Activated CD4-positive, alpha-beta memory T cell treated with anti-CD3 and anti-CD28 coated beads for 36 hours (primary cell): ENCODE measurements at regions not wholly inside any gene's neighbourhood (a gene's known extent, or its start where the extent isn't known, plus 50 kb on each side); places are given as distances from the start of the nearest gene placed in this dataset.
"Not testable (repeated sequence)": the region's sequence is repeated elsewhere in the genome, so short reads cannot be mapped to it uniquely, and the experiment has no call there.

Experiments used
- CTCF ChIA-PET: fragments of 350-600 bp; sonication (Branson Sonifier 250); formaldehyde crosslinking; loops from one replicate; lab custom pipeline; 2021; ENCODE audit warnings: antibody characterized with exemption, inconsistent platforms; lab: Charles Lee
- POLR2A ChIA-PET: fragments of 350-600 bp; sonication (Branson Sonifier 250); formaldehyde crosslinking; loops from one replicate; lab custom pipeline; 2021; ENCODE audit warnings: antibody characterized with exemption; lab: Charles Lee
- DNase-seq: peaks from one replicate; pipeline ENCODE4 v3.0.0-alpha.2; 2020
- H3K27ac Mint-ChIP-seq: one replicate; pipeline ENCODE4 v1.8.0; 2021; ENCODE audit warnings: mixed read lengths
- H3K27me3 Mint-ChIP-seq: one replicate; pipeline ENCODE4 v1.8.0; 2021; ENCODE audit warnings: mixed read lengths
- H3K36me3 Mint-ChIP-seq: one replicate; pipeline ENCODE4 v1.8.0; 2021; ENCODE audit warnings: mixed read lengths
- H3K4me1 Mint-ChIP-seq: one replicate; pipeline ENCODE4 v1.8.0; 2021; ENCODE audit warnings: low read depth, mixed read lengths
- H3K4me3 Mint-ChIP-seq: one replicate; pipeline ENCODE4 v1.8.0; 2021; ENCODE audit warnings: mild to moderate bottlenecking, mixed read lengths
- H3K9me3 Mint-ChIP-seq: one replicate; pipeline ENCODE4 v1.8.0; 2021; ENCODE audit warnings: mixed read lengths
- intact Hi-C: fragments of 100-400 bp; cut with micrococcal nuclease; formaldehyde crosslinking; loops from one replicate; pipeline ENCODE4 v1.15.1; 2023

- no peaks in the 10 kb centered on the region for H3K36me3 Mint-ChIP-seq
- no peaks in the 10 kb centered on the region for H3K27me3 Mint-ChIP-seq
- no peak overlapping the region for H3K4me3 Mint-ChIP-seq
- no peak overlapping the region for H3K27ac Mint-ChIP-seq
- ChIA-PET POLR2A (no interaction called here), CTCF (no interaction called here)
- intact Hi-C loops, result no loop called here
- no peak for DNase-seq
- no peaks in the 10 kb centered on the region for H3K9me3 Mint-ChIP-seq
- H3K4me1 Mint-ChIP-seq, result no peaks in the 10 kb centered on the region
These were observed 406.4 kb downstream of the METTL4 start for GRCh38 chr18:2164644-2165550.

- POLR2A ChIA-PET, H3K36me3 Mint-ChIP-seq, H3K9me3 Mint-ChIP-seq, DNase-seq, H3K4me1 Mint-ChIP-seq, H3K27me3 Mint-ChIP-seq, intact Hi-C loops, H3K27ac Mint-ChIP-seq, CTCF ChIA-PET, H3K4me3 Mint-ChIP-seq: not testable (repeated sequence)
These were observed 404.4 kb downstream of the METTL4 start for GRCh38 chr18:2166876-2167275.

- Mint-ChIP-seq H3K27ac (no peak overlapping the region), H3K9me3 (no peaks in the 10 kb centered on the region), H3K4me3 (no peak overlapping the region), H3K4me1 (no peaks in the 10 kb centered on the region), H3K27me3 (peaks cover under 1% of the 10 kb centered on the region), H3K36me3 (no peaks in the 10 kb centered on the region)
- ChIA-PET POLR2A (no interaction called here), CTCF (no interaction called here)
- intact Hi-C loops, result no loop called here
- no peak for DNase-seq
These were observed 403.3 kb downstream of the METTL4 start for GRCh38 chr18:2168022-2168421.

- H3K4me1 Mint-ChIP-seq, result no peaks in the 10 kb centered on the region
- ChIA-PET CTCF (no interaction called here), POLR2A (no interaction called here)
- H3K27ac Mint-ChIP-seq, result no peak overlapping the region
- DNase-seq, result no peak
- H3K9me3 Mint-ChIP-seq, result no peaks in the 10 kb centered on the region
- H3K4me3 Mint-ChIP-seq, result no peak overlapping the region
- H3K36me3 Mint-ChIP-seq, result no peaks in the 10 kb centered on the region
- H3K27me3 Mint-ChIP-seq, result peaks cover 3% of the 10 kb centered on the region
- intact Hi-C loops, result no loop called here
These were observed 401.6 kb downstream of the METTL4 start for GRCh38 chr18:2169656-2170055.

- no peaks in the 10 kb centered on the region for H3K9me3 Mint-ChIP-seq
- no peak overlapping the region for H3K4me3 Mint-ChIP-seq
- peaks cover 3% of the 10 kb centered on the region for H3K27me3 Mint-ChIP-seq
- ChIA-PET CTCF (no interaction called here), POLR2A (no interaction called here)
- H3K36me3 Mint-ChIP-seq, result no peaks in the 10 kb centered on the region
- H3K27ac Mint-ChIP-seq, result no peak overlapping the region
- intact Hi-C loops, result no loop called here
- no peak for DNase-seq
- H3K4me1 Mint-ChIP-seq, result no peaks in the 10 kb centered on the region
These were observed 399.3 kb downstream of the METTL4 start for GRCh38 chr18:2171840-2172625.

- no peak for DNase-seq
- ChIA-PET POLR2A (no interaction called here), CTCF (no interaction called here)
- Mint-ChIP-seq H3K4me1 (no peaks in the 10 kb centered on the region), H3K36me3 (no peaks in the 10 kb centered on the region), H3K27ac (no peak overlapping the region), H3K9me3 (no peaks in the 10 kb centered on the region), H3K4me3 (no peak overlapping the region), H3K27me3 (peaks cover 3% of the 10 kb centered on the region)
- intact Hi-C loops, result no loop called here
These were observed 398.4 kb downstream of the METTL4 start for GRCh38 chr18:2172881-2173280.

- Mint-ChIP-seq H3K9me3 (no peaks in the 10 kb centered on the region), H3K4me3 (no peak overlapping the region), H3K27me3 (peaks cover 3% of the 10 kb centered on the region), H3K27ac (no peak overlapping the region), H3K36me3 (no peaks in the 10 kb centered on the region), H3K4me1 (no peaks in the 10 kb centered on the region)
- no peak for DNase-seq
- intact Hi-C loops, result no loop called here
- ChIA-PET CTCF (no interaction called here), POLR2A (no interaction called here)
These were observed 397.8 kb downstream of the METTL4 start for GRCh38 chr18:2173486-2173885.

GRCh38 chr18:2178036-2178435 is 393.3 kb downstream of the METTL4 start:
- ChIA-PET POLR2A (no interaction called here), CTCF (no interaction called here)
- Mint-ChIP-seq H3K4me1 (no peaks in the 10 kb centered on the region), H3K36me3 (no peaks in the 10 kb centered on the region), H3K27me3 (peaks cover 4% of the 10 kb centered on the region), H3K27ac (no peak overlapping the region), H3K4me3 (no peak overlapping the region), H3K9me3 (no peaks in the 10 kb centered on the region)
- intact Hi-C loops, result no loop called here
- DNase-seq, result no peak

GRCh38 chr18:2179498-2180183 is 391.7 kb downstream of the METTL4 start:
- no peaks in the 10 kb centered on the region for H3K9me3 Mint-ChIP-seq
- CTCF ChIA-PET, result no interaction called here
- POLR2A ChIA-PET, result no interaction called here

GRCh38 chr18:2180586-2180985 is 390.7 kb downstream of the METTL4 start:
- CTCF ChIA-PET, result no interaction called here
- peaks cover 3% of the 10 kb centered on the region for H3K27me3 Mint-ChIP-seq
- no peaks in the 10 kb centered on the region for H3K36me3 Mint-ChIP-seq
- no peak for DNase-seq
- no peaks in the 10 kb centered on the region for H3K9me3 Mint-ChIP-seq
- POLR2A ChIA-PET, result no interaction called here
- no peak overlapping the region for H3K4me3 Mint-ChIP-seq
- intact Hi-C loops, result no loop called here
- H3K27ac Mint-ChIP-seq, result no peak overlapping the region
- no peaks in the 10 kb centered on the region for H3K4me1 Mint-ChIP-seq

More at GRCh38 chr18:2179498-2180183, 391.7 kb downstream of the METTL4 start:
- Mint-ChIP-seq H3K27me3 (peaks cover 3% of the 10 kb centered on the region), H3K4me1 (no peaks in the 10 kb centered on the region), H3K27ac (no peak overlapping the region), H3K4me3 (no peak overlapping the region), H3K36me3 (no peaks in the 10 kb centered on the region)
- DNase-seq, result no peak
- intact Hi-C loops, result no loop called here

GRCh38 chr18:2183432-2183831 is 387.9 kb downstream of the METTL4 start:
- H3K36me3 Mint-ChIP-seq, result no peaks in the 10 kb centered on the region
- no peak overlapping the region for H3K4me3 Mint-ChIP-seq
- H3K27ac Mint-ChIP-seq, result no peak overlapping the region
- ChIA-PET POLR2A (no interaction called here), CTCF (interaction anchor here (0.9 kb wide), 1 partner anchor 79 kb away, joined by 3 read pairs; no protein-coding TSS in a partner anchor)
- no peaks in the 10 kb centered on the region for H3K9me3 Mint-ChIP-seq
- peaks cover 3% of the 10 kb centered on the region for H3K27me3 Mint-ChIP-seq
- intact Hi-C loops, result no loop called here
- no peaks in the 10 kb centered on the region for H3K4me1 Mint-ChIP-seq
- DNase-seq, result no peak

GRCh38 chr18:2186967-2187366 is 384.3 kb downstream of the METTL4 start:
- intact Hi-C loops, result no loop called here

More at GRCh38 chr18:2186967-2187366, 384.3 kb downstream of the METTL4 start:
- Mint-ChIP-seq H3K27me3 (peaks cover 1% of the 10 kb centered on the region), H3K9me3 (no peaks in the 10 kb centered on the region), H3K36me3 (no peaks in the 10 kb centered on the region), H3K4me1 (no peaks in the 10 kb centered on the region), H3K4me3 (no peak overlapping the region), H3K27ac (no peak overlapping the region)
- POLR2A ChIA-PET, result no interaction called here
- CTCF ChIA-PET, result no interaction called here
- no peak for DNase-seq
